Vagina (tissue), 2 donors: ENCODE measurements at regions not wholly inside any gene's neighbourhood (a gene's known extent, or its start where the extent isn't known, plus 50 kb on each side); places are given as distances from the start of the nearest gene placed in this dataset.

Experiments
- DNase-seq, 2 donors: peaks; one replicate each; pipeline ENCODE4 v3.0.0-alpha.2; 2017; ENCODE audit errors: extremely low spot score in 2 of 2
- H3K27ac ChIP-seq: fragments of 200-600 bp; sonication (generic); one replicate; pipeline ENCODE4 v1.5.1; 2019
- H3K27me3 ChIP-seq: fragments of 200-600 bp; sonication (generic); one replicate; pipeline ENCODE4 v1.5.1; 2019
- H3K36me3 ChIP-seq, 2 donors: fragments of 200-600 bp; sonication (generic); one replicate each; pipeline ENCODE4 v1.5.1; 2017 to 2019
- H3K4me1 ChIP-seq: fragments of 200-600 bp; sonication (generic); one replicate; pipeline ENCODE4 v1.5.1; 2019
- H3K4me3 ChIP-seq, 2 donors: fragments of 200-600 bp; sonication (generic); 1 replicate in 1 of 2; 2 replicates in 1 of 2; pipeline ENCODE4 v1.5.1; 2016 to 2019
- H3K9me3 ChIP-seq: fragments of 200-600 bp; sonication (generic); one replicate; pipeline ENCODE4 v1.5.1; 2019
- CTCF ChIP-seq, 3 experiments: fragments of 450-650 bp in 2 of 3; fragments of 200-600 bp in 1 of 3; sonication (generic) in 1 of 3; IDR thresholded peaks; one replicate each; pipeline ENCODE4 v1.5.1; 2017 to 2019; ENCODE audit warnings: antibody characterized with exemption in 3 of 3, mild to moderate bottlenecking in 2 of 3, moderate library complexity in 2 of 3
- POLR2A ChIP-seq, 2 donors: fragments of 450-650 bp; IDR thresholded peaks; one replicate each; pipeline ENCODE4 v1.6.1; 2017; ENCODE audit warnings: antibody characterized with exemption in 2 of 2, mild to moderate bottlenecking in 2 of 2, moderate library complexity in 2 of 2
- POLR2AphosphoS5 ChIP-seq, 2 donors: sonication (generic); formaldehyde crosslinking; IDR thresholded peaks; one replicate each; pipeline ENCODE4 v1.9.0; 2017; ENCODE audit warnings: antibody characterized with exemption in 2 of 2, mild to moderate bottlenecking in 2 of 2, low read depth in 1 of 2; ENCODE audit not compliant: insufficient read depth in 1 of 2
- intact Hi-C: fragments of 100-400 bp; cut with DNase I; formaldehyde crosslinking; loops from one replicate; pipeline ENCODE4 v1.15.1; 2023

- DNase-seq = no peak
- TF ChIP-seq POLR2A (IDR thresholded peaks at IDR 0.05) (no peak), CTCF (IDR thresholded peaks at IDR 0.05) (no peak), POLR2AphosphoS5 (IDR thresholded peaks at IDR 0.05; ENCODE audit: insufficient read depth in 1 of 2, low read depth in 1 of 2) (no peak)
- Histone ChIP-seq H3K9me3 (no peaks in the 10 kb centered on the region), H3K27me3 (no peaks in the 10 kb centered on the region), H3K27ac (no peak overlapping the region), H3K4me3 (no peak overlapping the region), H3K36me3 (no peaks in the 10 kb centered on the region), H3K4me1 (no peaks in the 10 kb centered on the region)
- intact Hi-C loops = no loop called here
Measured at GRCh38 chr1:192873836-192874235, 65.0 kb downstream of the RGS2 start.

- intact Hi-C loops = no loop called here
- Histone ChIP-seq H3K27me3 (no peaks in the 10 kb centered on the region), H3K36me3 (no peaks in the 10 kb centered on the region), H3K4me1 (no peaks in the 10 kb centered on the region), H3K4me3 (no peak overlapping the region), H3K27ac (no peak overlapping the region), H3K9me3 (no peaks in the 10 kb centered on the region)
- DNase-seq = no peak
- no peak for TF ChIP-seq POLR2AphosphoS5 (IDR thresholded peaks at IDR 0.05; ENCODE audit: insufficient read depth in 1 of 2, low read depth in 1 of 2)
- TF ChIP-seq POLR2A (IDR thresholded peaks at IDR 0.05) = no peak
- TF ChIP-seq CTCF (IDR thresholded peaks at IDR 0.05) = no peak
Measured at GRCh38 chr1:192876633-192877032, 67.8 kb downstream of the RGS2 start.

DNA sequence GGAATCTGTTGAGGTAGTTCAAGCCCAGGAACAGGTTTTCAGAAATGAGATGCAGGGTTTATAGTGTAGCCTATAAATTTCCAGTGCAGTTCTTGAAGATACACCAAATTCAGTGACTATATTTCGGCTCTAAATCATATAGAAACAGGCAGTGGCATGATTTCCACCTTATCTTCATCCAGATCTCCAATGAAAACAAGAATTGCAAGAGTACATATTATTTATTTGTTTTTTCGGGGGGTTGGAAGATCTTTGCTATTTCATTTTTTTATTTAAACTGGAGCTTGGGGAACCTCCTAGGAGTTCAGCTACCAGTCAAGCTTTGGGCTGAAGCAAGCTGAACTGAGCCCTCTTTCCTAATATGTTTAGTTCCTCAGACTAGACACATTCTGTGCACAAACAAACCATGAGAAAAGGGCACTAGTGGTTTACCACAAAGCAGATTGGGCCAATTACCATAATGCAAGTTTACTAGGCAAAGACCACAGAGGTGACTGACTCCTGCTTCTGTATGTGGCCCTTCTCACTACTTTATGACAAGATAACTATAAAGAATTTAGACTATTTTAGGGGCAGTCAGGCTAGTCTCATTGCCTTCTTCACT lies 68.5 kb downstream of the RGS2 start:
- Histone ChIP-seq H3K4me1 (no peaks in the 10 kb centered on the region), H3K27ac (no peak overlapping the region), H3K4me3 (no peak overlapping the region), H3K27me3 (no peaks in the 10 kb centered on the region), H3K9me3 (no peaks in the 10 kb centered on the region), H3K36me3 (no peaks in the 10 kb centered on the region)
- no peak for TF ChIP-seq CTCF (IDR thresholded peaks at IDR 0.05)
- intact Hi-C loops = no loop called here
- DNase-seq = no peak

GRCh38 chr1:192878249-192878648 lies 69.4 kb downstream of the RGS2 start:
- Histone ChIP-seq H3K4me3 (no peak overlapping the region), H3K27ac (no peak overlapping the region), H3K9me3 (no peaks in the 10 kb centered on the region), H3K36me3 (no peaks in the 10 kb centered on the region), H3K4me1 (no peaks in the 10 kb centered on the region), H3K27me3 (no peaks in the 10 kb centered on the region)
- TF ChIP-seq POLR2AphosphoS5 (IDR thresholded peaks at IDR 0.05; ENCODE audit: insufficient read depth in 1 of 2, low read depth in 1 of 2) (no peak), POLR2A (IDR thresholded peaks at IDR 0.05) (no peak), CTCF (IDR thresholded peaks at IDR 0.05) (no peak)
- DNase-seq = no peak
- intact Hi-C loops = no loop called here

DNA sequence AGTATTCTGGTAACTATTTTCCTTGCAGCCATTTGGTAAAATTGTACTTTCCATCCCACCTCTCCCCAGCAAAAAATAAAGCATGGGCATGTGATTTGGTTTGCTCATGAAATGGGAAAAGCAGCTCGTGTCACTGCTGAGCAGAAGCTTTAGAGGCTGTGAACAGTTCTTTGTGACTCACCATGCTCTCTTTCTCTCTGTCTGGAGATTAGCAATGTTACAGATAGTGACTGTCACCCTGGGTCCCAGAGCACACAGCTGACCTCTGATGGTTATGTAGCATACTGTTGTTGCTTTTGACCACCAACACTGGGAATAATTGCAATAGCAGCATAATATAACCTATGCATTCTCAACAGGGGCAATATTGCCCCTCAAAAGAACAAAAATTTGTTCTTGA lies 70.6 kb downstream of the RGS2 start:
- Histone ChIP-seq H3K9me3 (no peaks in the 10 kb centered on the region), H3K36me3 (no peaks in the 10 kb centered on the region), H3K27ac (no peak overlapping the region), H3K27me3 (no peaks in the 10 kb centered on the region), H3K4me3 (no peak overlapping the region), H3K4me1 (peaks cover 2% of the 10 kb centered on the region)
- TF ChIP-seq CTCF (IDR thresholded peaks at IDR 0.05) = no peak
- no peak for TF ChIP-seq POLR2AphosphoS5 (IDR thresholded peaks at IDR 0.05; ENCODE audit: insufficient read depth in 1 of 2, low read depth in 1 of 2)
- TF ChIP-seq POLR2A (IDR thresholded peaks at IDR 0.05) = no peak
- intact Hi-C loops = no loop called here
- DNase-seq = no peak
